GM12875 (cell line): ENCODE measurements at regions not wholly inside any gene's neighbourhood (a gene's known extent, or its start where the extent isn't known, plus 50 kb on each side); places are given as distances from the start of the nearest gene placed in this dataset.

Source experiments
- H3K4me3 ChIP-seq: one replicate; pipeline ENCODE4 v1.5.1; 2011; ENCODE audit warnings: low read depth, low read length, control low read depth
- TF ChIP-seq, protein P1 (sequence below): IDR thresholded peaks from 2 replicates; pipeline ENCODE4 v1.5.1; 2011; ENCODE audit warnings: low read depth, mild to moderate bottlenecking, control low read depth, inconsistent platforms, low read length, moderate library complexity, borderline replicate concordance; ENCODE audit not compliant: insufficient read depth

DNA sequence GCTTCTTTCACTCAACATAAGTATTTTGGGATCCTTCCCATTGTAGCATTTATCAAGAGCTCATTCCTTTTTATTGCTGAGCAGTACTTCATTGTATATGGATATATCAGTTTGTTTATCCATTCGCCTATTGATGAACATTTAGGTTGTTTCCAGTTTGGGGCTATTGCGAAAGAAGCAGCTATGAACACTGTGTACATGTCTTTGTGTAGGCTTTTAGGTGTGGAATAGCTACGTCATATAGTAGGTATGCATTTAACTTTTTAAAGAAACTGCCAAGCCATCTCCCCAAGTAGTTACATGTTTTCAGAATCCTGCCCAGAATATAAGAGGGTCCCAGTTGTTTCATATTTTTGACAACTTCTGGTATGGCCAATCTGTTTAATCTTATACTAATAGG, 468.1 kb downstream of the IPMK start:
- TF ChIP-seq, protein P1, sequence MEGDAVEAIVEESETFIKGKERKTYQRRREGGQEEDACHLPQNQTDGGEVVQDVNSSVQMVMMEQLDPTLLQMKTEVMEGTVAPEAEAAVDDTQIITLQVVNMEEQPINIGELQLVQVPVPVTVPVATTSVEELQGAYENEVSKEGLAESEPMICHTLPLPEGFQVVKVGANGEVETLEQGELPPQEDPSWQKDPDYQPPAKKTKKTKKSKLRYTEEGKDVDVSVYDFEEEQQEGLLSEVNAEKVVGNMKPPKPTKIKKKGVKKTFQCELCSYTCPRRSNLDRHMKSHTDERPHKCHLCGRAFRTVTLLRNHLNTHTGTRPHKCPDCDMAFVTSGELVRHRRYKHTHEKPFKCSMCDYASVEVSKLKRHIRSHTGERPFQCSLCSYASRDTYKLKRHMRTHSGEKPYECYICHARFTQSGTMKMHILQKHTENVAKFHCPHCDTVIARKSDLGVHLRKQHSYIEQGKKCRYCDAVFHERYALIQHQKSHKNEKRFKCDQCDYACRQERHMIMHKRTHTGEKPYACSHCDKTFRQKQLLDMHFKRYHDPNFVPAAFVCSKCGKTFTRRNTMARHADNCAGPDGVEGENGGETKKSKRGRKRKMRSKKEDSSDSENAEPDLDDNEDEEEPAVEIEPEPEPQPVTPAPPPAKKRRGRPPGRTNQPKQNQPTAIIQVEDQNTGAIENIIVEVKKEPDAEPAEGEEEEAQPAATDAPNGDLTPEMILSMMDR: no peak
- H3K4me3 ChIP-seq: no peak overlapping the region

DNA sequence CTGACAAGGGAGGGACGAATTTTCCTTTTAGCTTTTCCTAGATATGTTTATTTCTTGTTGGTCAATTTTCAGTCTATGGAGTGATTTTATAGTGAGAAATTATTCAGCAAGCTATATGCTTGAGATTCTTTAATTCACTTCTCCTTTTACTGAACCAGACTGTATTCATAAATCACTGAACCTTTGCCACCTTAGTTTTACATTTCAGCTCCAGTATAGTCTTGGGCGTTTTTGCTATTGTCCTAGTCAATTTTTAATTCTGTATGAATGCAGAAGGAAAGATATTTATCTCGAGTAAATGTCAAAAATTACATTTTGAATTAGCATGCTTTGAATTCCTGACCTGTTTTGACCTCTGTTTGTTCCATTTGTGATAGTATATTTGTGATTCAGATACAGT, 468.9 kb downstream of the IPMK start:
- TF ChIP-seq, protein P1: no peak
- no peak overlapping the region for H3K4me3 ChIP-seq

DNA sequence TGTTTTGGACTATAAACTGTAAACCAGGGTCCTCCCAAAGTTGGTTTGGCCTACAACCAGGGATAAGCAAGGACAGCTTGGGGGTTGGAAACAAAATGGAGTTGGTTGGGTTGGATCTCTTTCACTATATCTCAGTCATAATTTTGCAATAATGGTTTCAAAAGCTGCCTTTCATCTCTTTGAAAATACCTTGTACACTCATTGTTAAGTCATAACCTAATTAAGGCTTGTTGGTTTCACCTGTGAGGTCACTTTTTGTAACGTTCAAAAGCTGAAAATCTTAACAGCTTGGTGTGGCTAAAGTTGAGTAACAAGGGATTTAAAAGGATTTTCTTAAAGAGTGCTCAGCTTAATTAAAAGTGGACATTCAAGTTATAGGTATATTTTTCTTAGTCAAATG, 476.1 kb downstream of the IPMK start:
- no peak overlapping the region for H3K4me3 ChIP-seq
- TF ChIP-seq, protein P1: no peak

- TF ChIP-seq, protein P1: no peak
- H3K4me3 ChIP-seq: no peak overlapping the region
These were observed 477.0 kb downstream of the IPMK start for GRCh38 chr10:57790703-57791102.

GRCh38 chr10:57788117-57788516, 479.6 kb downstream of the IPMK start:
- no peak overlapping the region for H3K4me3 ChIP-seq
- TF ChIP-seq, protein P1: no peak

- TF ChIP-seq, protein P1: no peak
- H3K4me3 ChIP-seq: no peak overlapping the region
These were observed 480.6 kb downstream of the IPMK start for GRCh38 chr10:57786850-57787750.

- TF ChIP-seq, protein P1: no peak
- no peak overlapping the region for H3K4me3 ChIP-seq
These were observed 481.4 kb downstream of the IPMK start for GRCh38 chr10:57786331-57786730.
